Kidney epithelial cell (primary cell): ENCODE measurements at regions not wholly inside any gene's neighbourhood (a gene's known extent, or its start where the extent isn't known, plus 50 kb on each side); places are given as distances from the start of the nearest gene placed in this dataset.

Experiments
- DNase-seq: peaks from one replicate; pipeline ENCODE4 v3.0.0-alpha.2; 2010; ENCODE audit warnings: low read depth
- H3K27me3 ChIP-seq: 2 replicates; pipeline ENCODE4 v1.6.0; 2011; ENCODE audit warnings: low read length; ENCODE audit not compliant: control insufficient read depth, insufficient read depth
- H3K36me3 ChIP-seq: 2 replicates; pipeline ENCODE4 v1.5.1; 2011; ENCODE audit warnings: low read length; ENCODE audit not compliant: control insufficient read depth, insufficient read depth
- H3K4me3 ChIP-seq: 2 replicates; pipeline ENCODE4 v1.5.1; 2011; ENCODE audit warnings: low read depth, mild to moderate bottlenecking, control low read depth, low read length
- CTCF ChIP-seq: IDR thresholded peaks from 2 replicates; pipeline ENCODE4 v1.5.1; 2011; ENCODE audit warnings: mild to moderate bottlenecking, moderate library complexity, low read length, control low read depth, inconsistent platforms; ENCODE audit not compliant: insufficient read depth, poor library complexity, severe bottlenecking

GRCh38 chr15:93700051-93700450 is 531.3 kb upstream of the MCTP2 start:
- no peaks in the 10 kb centered on the region for H3K36me3 ChIP-seq
- no peak for TF ChIP-seq CTCF
- no peak overlapping the region for H3K4me3 ChIP-seq
- DNase-seq = no peak
- H3K27me3 ChIP-seq = no peaks in the 10 kb centered on the region

- H3K4me3 ChIP-seq = no peak overlapping the region
- no peak for DNase-seq
- no peaks in the 10 kb centered on the region for H3K36me3 ChIP-seq
- no peak for TF ChIP-seq CTCF
- no peaks in the 10 kb centered on the region for H3K27me3 ChIP-seq
Measured at GRCh38 chr15:93694033-93694432, 537.3 kb upstream of the MCTP2 start.

- Histone ChIP-seq H3K36me3 (no peaks in the 10 kb centered on the region), H3K27me3 (no peaks in the 10 kb centered on the region), H3K4me3 (no peak overlapping the region)
- no peak for TF ChIP-seq CTCF
- no peak for DNase-seq
Measured at GRCh38 chr15:93683651-93684050, 547.7 kb upstream of the MCTP2 start.

GRCh38 chr15:93671387-93671943 is 559.9 kb upstream of the MCTP2 start:
- TF ChIP-seq CTCF = no peak
- Histone ChIP-seq H3K4me3 (no peak overlapping the region), H3K27me3 (no peaks in the 10 kb centered on the region), H3K36me3 (no peaks in the 10 kb centered on the region)
- DNase-seq = no peak

DNA sequence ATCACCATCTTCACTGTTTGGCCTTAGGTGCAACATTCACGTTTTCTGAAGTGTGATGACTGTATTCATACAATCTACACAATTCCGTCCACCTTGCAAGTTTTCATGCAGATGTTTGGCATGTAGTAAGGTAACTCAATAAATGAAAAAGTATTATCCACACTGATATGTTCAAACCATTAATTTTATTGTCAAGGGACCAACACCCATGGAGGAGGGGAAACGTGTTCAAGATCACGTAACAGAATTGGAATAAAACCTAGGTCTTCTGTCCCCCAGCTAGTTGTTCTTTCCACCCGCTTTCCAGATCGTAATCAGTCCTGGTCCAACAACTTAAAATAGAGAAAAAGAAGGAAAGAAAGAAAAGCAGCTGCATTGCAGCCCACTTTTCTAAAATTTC is 560.4 kb upstream of the MCTP2 start:
- no peaks in the 10 kb centered on the region for H3K27me3 ChIP-seq
- TF ChIP-seq CTCF = no peak
- H3K36me3 ChIP-seq = no peaks in the 10 kb centered on the region
- no peak for DNase-seq
- H3K4me3 ChIP-seq = no peak overlapping the region

GRCh38 chr15:93664213-93664956 is 567.0 kb upstream of the MCTP2 start:
- Histone ChIP-seq H3K4me3 (no peak overlapping the region), H3K27me3 (no peaks in the 10 kb centered on the region), H3K36me3 (no peaks in the 10 kb centered on the region)
- TF ChIP-seq CTCF = no peak
- DNase-seq = no peak
